ENCODE measurements at regions not wholly inside any gene's neighbourhood (a gene's known extent, or its start where the extent isn't known, plus 50 kb on each side); places are given as distances from the start of the nearest gene placed in this dataset.
"Not testable (repeated sequence)": the region's sequence is repeated elsewhere in the genome, so short reads cannot be mapped to it uniquely, and the experiment has no call there.

DNA sequence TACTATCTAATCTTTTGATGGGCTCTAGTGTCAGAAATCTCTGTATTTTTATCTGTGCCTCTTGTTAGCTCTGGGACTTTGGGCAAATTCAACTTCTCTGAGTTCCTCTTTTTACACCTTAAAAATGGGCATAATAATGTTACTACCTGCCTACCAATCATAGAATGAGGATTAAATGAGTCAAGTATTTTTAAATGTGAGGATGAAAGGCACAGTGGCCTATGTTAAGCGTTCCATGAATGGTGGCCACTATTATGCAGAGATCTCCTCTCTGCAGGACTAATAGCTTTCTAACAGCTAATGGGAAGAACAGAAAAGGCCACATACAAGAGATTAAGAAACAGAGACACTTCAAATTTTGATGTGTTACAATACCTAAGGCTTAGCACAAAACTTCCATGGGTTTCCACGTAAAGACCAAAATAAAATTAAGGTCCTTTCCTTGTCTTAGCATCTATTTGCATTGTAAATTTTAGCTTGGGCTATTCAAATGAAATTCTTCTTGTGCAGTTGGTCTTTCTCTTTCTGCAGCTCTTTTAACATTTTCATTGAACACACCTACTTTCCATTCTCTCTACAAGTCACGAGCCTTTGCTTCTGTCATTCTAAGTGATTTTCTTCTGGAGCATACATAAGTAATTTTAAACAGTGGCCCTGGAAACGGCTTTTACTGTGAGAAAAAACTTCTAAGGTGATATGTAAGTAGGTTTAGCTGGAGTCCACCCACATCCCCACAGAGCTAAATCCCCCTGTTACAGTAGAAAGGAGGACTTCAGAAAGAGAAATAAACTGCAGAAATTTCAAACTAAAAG lies 117.9 kb upstream of the MED14 start:
- DNase-seq: no peak

DNA sequence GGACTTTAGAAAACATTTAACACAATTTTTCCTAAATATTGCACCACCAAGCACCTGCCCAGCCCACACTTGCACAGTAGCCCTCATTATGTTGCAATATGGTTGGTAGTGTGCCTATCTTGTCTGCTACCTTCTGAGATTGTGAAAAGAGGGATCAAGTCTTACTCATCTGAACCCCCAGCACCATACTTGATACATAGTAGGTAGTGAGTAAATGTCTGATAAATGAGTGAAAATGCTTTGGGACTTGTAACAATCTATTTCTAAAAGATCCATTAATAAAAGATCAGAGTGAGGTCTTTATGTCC lies 118.4 kb upstream of the MED14 start:
- no peak for DNase-seq

DNA sequence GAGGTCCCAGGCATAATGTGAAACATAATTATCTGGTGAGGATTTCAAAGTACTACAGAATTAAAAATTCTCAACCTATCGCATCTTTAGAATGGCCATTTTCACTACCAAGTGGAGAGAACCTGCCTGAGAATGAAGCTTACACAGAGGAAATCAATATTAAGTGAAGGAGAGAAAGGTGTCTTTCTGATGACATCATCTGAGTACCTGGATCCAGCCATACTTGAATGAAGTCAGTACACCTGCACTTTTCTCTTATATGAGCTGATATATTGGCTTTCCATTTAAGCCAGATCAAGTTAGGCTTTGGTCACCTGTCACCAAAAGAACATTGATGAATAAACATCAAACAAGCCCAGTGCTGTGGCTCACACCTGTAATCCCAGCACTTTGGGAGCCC lies 118.9 kb upstream of the MED14 start:
- no peak for DNase-seq

DNA sequence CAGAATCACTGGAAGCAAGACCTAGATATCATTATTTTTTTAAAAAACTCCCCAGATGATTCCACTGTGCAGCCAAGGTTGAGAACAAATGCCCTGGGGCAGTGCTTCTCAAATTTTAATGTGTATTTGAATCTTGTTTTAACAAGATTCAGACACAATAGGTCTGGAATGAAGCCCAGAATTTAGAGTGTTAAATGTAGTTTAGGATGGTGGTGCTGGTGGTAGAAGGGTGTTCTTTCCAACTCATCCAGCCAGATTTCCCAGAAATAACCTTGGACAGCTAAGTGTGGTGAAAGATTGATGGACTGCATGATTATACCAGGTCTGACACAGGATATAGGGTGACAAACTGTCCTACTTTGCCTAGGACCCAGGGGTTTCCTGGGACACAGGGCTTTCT lies 120.1 kb upstream of the MED14 start:
- no peak for DNase-seq

DNA sequence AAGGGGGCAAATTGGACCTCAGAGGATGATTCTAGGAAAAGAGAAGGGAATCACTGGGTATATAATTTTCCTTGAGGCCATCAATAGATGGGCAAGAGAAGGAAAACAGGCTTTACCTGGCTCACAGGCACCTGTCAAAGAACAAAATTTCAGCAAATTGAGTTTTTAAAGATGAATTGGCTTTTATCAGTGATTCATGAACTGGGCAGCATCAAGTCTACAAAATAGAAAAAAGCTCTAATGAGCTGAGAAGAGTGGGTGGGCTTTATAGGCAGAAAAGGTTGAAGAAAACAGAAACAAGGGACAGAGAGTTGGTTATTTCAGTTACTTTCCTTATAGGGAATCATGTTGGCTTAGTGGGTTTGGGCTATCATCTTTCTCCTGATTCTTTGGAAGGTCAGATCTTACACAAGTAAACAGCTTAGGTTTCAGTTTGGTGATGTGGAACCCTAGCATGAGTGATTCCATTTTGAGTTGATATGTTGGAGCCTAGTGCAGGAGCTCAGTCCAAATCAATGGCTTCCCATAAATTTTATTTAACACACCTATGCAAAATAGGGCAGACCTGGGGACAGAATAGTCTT lies 120.7 kb upstream of the MED14 start:
- DNase-seq: no peak

DNA sequence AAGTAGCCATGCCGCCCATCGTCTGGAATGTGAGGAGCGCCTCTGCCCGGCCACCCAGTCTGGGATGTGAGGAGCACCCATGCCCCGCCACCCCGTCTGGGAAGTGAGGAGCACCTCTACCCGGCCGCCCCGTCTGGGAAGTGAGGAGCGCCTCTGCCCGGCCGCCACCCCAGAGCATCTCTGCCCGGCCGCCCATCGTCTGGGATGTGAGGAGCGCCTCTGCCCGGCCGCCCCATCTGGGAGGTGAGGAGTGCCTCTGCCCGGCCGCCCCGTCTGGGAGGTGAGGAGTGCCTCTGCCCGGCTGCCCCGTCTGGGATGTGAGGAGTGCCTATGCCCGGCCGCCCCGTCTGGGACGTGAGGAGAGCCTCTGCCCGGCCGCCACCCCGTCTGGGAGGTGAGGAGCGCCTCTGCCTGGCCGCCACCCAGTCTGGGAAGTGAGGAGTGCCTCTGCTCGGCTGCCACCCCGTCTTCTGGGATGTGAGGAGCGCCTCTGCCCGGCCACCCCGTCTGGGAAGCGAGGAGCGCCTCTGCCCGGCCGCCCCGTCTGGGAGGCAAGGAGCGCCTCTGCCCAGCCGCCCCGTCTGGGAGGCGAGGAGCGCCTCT lies 126.7 kb upstream of the MED14 start:
- DNase-seq: not testable (repeated sequence)

DNA sequence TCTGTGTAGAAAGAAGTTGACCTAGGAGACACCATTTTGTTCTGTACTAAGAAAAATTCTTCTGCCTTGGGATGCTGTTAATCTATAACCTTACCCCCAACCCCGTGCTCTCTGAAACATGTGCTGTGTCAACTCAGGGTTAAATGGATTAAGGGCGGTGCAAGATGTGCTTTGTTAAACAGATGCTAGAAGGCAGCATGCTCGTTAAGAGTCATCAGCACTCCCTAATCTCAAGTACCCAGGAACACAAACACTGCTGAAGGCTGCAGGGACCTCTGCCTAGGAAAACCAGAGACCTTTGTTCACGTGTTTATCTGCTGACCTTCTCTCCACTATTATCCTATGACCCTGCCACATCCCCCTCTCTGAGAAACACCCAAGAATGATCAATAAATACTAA lies 127.9 kb upstream of the MED14 start:
- not testable (repeated sequence) for DNase-seq

DNA sequence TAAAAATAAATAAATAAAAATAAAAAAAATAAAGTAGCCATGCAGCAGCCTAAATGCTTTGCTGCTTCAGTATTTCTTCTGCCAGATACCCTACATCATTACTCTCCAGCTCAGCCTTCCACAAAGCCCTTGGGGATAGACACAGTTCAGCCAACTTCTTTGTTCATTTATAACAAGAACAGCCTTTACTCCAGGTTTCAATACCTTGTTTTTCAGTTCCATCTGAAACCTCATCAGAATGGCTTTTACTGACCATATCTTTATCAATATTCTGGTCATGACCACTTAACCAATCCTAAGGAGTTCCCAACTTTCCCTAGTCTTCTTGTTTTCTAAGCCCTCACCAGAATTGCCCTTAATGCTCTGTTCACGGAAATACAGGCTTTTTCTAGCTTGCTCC lies 128.3 kb upstream of the MED14 start:
- no peak for DNase-seq

DNA sequence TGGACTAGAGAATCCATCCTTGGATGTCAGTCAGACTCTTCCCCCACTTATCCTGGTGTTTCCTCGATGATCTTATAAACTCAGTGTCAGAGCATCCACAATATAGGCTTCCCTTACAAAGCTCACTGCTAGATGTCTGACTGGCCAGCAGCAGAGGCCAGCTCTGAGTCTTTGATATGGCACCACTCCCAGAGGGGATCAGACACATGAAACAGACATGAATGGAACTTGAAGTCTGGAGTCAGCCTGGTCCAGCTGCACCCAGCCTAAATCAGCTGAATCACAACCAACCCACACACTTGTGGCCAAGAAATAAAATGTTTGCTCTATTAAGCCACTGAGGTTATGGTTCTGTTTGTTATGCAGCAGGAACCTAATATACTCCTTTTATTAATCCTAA lies 129.6 kb upstream of the MED14 start:
- DNase-seq: no peak

DNA sequence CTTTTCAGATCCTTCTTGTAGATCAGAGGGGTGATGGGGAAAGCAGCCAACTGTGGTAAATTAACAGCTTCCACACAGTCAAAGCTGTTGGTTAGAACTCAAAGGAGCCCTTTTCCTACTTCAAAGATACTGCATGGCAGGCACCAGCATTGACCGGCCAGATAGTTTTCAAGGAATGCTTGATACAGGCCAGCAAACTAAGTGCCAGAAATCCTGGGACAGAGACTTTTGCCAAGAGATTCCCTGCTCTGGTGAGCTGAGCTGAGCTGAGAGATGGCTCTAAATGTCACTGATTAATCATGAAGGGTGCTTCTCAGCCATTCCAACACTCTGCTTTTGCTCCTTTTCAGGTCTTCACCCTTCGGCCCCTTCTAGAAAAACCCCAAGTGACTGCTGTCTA lies 131.6 kb upstream of the MED14 start:
- no peak for DNase-seq

DNA sequence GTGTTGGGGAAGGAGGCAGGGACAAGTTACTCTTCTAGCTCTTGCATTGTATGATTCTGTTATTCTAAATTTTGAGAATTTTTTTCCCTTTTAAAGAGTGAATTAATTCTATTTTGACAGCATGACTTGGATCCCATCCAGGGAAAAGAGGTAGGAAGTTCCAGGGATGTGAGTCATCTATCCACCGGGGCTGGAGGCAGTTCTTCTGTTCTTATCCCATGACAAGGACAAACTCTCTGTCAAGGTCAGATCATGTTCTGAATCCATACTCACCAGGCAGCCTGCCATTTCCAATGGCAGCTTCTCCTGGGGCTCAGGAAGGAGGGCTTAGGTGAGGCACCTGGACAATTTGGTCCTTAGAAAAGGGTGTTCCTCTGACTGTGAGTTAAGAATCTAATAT lies 132.0 kb upstream of the MED14 start:
- no peak for DNase-seq

DNA sequence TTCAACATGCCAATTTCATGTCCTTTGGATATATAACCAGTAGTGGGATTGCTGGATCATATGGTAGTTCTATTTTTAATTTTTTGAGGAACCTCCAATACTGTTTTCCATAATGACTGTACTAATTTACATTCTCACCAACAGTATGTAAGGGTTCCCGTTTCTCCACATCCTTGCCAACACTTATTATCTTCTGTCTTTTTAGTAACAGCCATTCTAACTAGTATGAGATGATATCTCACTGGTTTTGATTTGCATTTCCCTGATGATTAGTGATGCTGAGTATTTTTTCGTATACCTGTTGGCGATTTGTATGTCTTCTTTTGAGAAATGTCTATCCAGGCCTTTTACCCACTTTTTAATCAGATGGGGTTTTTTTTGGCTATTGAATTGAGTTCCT lies 133.5 kb upstream of the MED14 start:
- no peak for DNase-seq

DNA sequence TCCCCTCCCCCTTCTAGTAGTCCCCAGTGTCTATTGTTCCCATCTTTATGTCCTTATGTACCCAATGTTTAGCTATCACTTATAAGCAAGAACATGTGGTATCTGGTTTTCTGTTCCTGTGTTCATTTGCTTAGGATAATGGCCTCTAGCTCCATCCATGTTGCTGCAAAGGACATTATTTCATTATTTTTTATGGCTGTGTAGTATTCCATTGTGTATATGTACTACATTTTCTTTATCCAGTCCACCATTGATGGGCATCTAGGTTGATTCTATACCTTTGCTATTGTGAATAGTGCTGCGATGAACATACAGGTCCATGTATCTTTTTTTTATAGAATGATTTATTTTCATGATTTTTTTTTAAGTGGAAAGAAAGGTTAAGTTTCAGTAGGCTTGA lies 135.6 kb upstream of the MED14 start:
- not testable (repeated sequence) for DNase-seq

DNA sequence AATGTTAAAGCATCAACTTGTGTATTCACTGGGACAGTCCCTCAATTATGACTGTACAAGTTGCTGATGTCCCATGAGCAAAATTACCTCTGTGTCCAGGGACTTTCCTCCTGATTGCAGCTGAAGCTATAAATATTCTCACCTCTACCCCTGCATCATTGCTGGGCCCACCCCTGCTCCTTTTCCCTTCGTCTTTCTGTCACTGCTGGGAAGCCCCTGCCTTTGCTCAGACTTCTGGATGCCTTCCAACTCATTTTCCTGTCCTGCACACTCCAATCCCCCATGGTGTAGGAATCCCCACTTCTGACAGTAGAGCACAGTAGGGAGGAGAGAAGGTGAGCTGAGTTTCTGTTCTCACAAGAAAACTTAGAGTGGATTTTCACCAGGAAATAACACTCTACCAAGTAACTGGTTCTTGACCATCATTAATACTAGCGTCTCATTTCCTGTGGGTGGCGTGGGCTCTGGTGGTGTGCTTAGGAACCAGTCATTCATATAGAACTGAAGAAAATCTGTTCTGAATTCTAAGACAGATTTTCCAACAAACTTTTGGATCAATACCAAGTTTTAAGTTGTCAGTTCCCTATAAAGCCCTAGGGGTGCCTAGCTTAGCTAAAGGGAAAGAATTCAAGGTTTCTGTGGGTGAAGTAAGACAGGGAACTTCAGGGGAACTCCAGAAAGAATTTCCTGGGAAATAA lies 136.2 kb upstream of the MED14 start:
- no peak for DNase-seq

DNA sequence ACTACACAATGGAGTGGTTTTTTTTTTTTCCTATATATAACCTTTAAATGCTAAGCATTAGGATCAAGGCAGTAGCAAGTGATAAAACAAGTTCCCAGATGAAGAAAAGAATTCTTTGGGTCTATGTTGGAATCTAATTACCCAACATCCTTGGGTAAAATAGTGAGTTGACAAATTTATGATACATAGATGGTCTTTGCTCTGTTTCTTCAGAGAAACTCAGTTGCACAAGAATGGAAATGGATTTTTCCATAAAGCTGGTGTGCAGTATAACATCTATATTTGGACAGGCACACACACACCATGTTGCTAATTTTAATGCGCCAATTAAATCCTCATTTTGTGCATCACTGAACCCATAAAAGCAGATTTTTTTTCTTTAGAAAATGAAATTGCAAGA lies 137.0 kb upstream of the MED14 start:
- peak; percentile 26 for DNase-seq

DNA sequence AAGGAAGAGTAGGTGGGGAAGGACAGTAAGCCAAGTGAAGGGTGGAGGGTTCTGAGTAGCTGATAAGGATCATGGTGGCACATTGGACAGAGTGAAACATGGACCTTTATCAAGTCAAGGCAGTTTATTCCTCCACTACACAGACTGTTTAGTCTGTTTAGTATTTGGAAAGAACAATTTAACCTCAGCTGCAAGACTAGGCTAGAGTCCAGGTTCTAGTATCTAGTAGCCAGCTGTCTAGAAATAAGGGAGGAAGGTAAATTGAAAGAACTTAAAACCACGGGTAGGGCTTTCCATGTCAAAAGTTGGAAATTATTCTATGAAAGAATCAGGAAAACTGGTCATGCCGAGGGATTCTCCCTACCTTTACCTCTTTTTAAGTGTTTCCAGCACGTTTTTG lies 140.1 kb upstream of the MED14 start:
- no peak for DNase-seq

DNA sequence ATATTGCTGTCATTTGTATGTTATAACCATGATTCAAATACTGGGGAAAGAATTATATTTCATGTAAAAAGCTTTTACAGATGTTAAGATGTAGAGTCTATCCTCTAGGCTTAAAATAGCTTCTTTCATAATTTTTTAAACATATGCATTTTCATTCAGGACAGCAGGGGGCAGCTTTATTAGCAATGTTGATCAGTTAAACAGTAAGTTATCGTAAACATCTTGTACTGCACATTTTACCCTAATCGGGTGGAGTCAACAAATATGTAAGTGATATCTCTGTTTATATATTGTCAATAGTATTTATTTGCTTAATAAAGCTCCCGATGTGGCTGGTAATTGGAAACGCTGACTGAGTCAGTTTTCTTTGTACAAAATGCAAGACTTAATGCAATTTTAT lies 142.5 kb upstream of the MED14 start:
- peak; percentile 42 for DNase-seq

DNA sequence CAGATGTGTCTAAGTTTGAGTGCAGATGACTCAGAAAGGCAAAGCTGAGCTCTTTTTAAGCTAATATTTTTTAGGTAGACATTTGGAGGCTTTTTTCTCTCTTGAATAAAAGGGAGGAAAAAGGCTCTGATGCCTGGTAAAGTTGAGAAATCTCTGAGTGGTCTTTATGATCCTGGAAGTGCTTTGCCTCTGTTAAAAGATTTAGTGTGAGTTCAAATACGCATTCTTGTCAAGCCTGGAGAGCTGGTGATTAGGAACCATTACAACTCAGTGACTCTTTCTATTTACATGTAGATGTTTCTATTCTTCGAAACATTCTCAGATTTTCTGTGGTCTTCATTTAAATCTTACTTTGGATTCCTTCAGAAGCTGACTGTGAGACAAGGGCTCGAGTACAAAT lies 143.4 kb upstream of the MED14 start:
- no peak for DNase-seq

DNA sequence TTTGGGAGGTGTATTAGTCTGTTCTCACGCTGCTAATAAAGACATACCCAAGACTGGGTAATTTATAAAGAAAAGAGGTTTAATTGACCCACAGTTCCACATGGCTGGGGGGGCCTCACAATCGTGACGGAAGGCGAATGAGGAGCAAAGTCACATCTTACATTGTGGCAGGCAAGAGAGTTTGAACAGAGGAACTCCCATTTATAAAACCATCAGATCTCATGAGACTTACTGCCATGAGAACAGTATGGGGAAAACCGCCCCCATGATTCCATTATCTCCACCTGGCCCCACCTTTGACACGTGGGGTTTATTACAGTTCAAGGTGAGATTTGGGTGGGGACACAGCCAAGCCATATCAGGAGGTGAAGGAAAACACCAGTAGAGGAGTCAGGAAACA lies 143.8 kb upstream of the MED14 start:
- not testable (repeated sequence) for DNase-seq

DNA sequence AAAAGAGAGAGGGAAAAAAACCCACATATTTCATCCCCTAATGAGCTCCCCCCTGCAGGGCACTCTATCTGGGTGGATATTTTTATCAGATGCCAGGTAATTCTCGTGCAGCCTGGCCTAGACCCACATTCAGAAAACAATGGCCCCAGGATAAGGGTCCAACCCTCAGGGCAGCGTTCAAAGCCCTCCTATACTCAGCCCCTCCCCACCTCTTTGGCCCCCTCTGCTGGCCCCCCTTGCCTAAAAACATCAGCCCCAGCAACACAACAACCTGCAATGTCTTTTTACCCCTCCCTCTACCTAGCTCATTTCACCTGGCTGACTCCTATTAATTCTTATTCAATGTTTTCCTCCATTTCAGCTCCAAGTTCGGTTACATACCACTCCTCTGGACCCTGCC lies 145.4 kb upstream of the MED14 start:
- DNase-seq: no peak

DNA sequence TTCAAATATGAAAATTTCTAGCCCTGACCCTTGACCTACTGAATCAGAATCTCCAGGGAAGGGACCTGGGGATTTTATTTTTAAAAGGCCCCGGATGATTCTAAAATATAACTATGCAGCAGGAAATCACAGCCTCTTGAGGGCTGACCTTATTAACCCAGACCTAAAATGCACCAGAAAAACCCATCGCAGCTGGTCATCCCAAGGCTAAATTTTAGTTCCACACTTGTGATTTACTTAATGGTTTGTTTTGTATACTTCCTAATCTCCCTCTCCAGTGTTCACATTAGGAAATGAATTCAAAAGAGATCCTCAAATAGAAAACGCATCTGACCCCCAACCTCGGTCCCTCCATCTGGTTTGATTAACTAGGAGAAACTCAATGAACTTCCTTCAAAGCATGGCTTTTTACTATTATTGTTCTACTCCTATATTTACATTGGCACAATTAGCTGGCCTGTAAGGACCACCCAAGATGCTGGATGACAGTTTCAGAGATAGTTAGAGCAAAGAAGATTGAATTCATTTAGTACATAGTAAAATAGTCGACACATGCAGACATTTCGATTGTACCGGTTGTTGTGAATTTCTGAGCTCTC lies 147.8 kb upstream of the MED14 start:
- no peak for DNase-seq

DNA sequence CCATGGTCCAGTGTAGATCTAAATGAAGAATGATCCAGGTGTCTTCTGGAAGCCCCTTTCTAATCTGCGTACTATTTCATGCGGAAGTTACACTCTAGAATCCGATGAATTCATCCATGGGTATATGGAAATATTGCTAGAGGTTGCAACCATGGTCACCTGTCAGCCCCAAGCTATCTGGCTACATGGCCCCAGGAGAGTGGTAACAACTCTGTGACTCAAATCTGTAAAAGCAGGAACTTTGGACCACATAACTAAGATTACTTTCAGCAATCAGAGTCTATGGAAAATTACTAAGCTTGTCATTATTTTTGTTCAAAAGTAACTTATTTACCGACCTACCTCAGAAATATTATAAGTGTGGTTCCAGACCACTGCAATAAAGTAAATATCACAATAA lies 150.6 kb upstream of the MED14 start:
- no peak for DNase-seq

DNA sequence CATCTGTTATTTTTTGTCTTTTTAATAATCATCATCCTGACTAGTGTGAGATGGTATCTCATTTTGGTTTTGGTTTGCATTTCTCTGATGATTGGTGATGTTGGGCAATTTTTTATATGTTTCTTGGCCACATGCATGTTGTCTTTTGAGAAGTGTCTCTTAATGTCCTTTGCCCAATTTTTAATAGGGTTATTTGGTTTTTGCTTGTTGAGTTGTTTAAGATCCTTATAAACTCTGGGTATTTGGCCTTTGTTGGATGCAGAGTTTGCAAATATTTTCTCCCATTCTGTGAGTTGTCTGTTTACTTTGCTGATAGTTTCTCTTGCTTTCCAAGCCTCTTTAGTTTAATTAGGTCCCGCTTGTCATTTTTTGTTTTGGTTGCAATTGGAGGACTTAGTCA lies 152.1 kb upstream of the MED14 start:
- DNase-seq: no peak

DNA sequence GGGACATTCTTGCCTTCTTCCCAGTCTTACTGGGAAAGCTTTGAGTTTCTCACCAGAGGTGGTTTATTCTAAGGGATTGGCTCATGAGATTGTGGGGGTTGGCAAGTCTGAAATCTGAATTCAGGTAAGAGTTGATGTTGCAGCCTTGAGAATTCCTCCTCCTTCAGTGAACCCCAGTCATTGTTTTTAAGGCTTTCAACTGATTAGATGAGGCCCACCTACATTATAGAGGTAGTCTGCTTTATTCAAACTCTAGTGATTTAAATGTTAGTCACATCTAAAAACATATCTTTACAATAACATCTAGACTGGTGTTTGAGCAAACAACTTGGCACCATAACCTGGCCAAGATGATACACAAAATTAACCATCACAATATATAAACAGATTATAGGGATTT lies 156.5 kb upstream of the MED14 start:
- no peak for DNase-seq
